Stimulated activated CD4-positive, alpha-beta T cell treated with anti-CD3 and anti-CD28 coated beads, Interleukin-4, amount 100 ng/mL, for 48 hours (primary cell): ENCODE measurements at regions not wholly inside any gene's neighbourhood (a gene's known extent, or its start where the extent isn't known, plus 50 kb on each side); places are given as distances from the start of the nearest gene placed in this dataset.
A peak's percentile ranks its signal among the peaks of the same experiment; 100 is the strongest.

ENCODE experiments used
- DNase-seq, 2 donors: peaks; one replicate each; pipeline ENCODE4 v3.0.0-alpha.2; 2020; ENCODE audit warnings: low read depth in 2 of 2

GRCh38 chrX:110408949-110409588, 50.4 kb downstream of the RTL9 start:
- no peak for DNase-seq

- DNase-seq, result peak; percentile 2 to 4
These were observed 51.3 kb downstream of the RTL9 start for GRCh38 chrX:110409925-110410324.

- no peak for DNase-seq
These were observed 52.0 kb downstream of the RTL9 start for GRCh38 chrX:110410603-110411002.

GRCh38 chrX:110412971-110413726, 54.5 kb downstream of the RTL9 start:
- DNase-seq, result peak; percentile 47 to 64

- DNase-seq, result no peak
These were observed 55.1 kb downstream of the RTL9 start for GRCh38 chrX:110413727-110414124.

GRCh38 chrX:110414273-110414672, 55.6 kb downstream of the RTL9 start:
- no peak for DNase-seq

- DNase-seq, result no peak
These were observed 56.2 kb downstream of the RTL9 start for GRCh38 chrX:110414679-110415439.

- DNase-seq, result no peak
These were observed 57.0 kb downstream of the RTL9 start for GRCh38 chrX:110415440-110416170.

GRCh38 chrX:110417128-110417527, 58.5 kb downstream of the RTL9 start:
- DNase-seq, result no peak

- DNase-seq, result no peak
These were observed 59.9 kb downstream of the RTL9 start for GRCh38 chrX:110418316-110419235.

GRCh38 chrX:110419512-110419911, 60.9 kb downstream of the RTL9 start:
- DNase-seq, result no peak

- no peak for DNase-seq
These were observed 62.3 kb downstream of the RTL9 start for GRCh38 chrX:110420771-110421499.

- DNase-seq, result no peak
These were observed 63.1 kb downstream of the RTL9 start for GRCh38 chrX:110421500-110422455.

- DNase-seq, result no peak
These were observed 66.8 kb downstream of the RTL9 start for GRCh38 chrX:110425222-110426154.

GRCh38 chrX:110426155-110426504, 67.5 kb downstream of the RTL9 start:
- DNase-seq, result no peak

GRCh38 chrX:110427076-110427475, 68.4 kb downstream of the RTL9 start:
- no peak for DNase-seq

- DNase-seq, result no peak
These were observed 69.5 kb downstream of the RTL9 start for GRCh38 chrX:110428144-110428543.
